Esophagus squamous epithelium (tissue), 4 donors: ENCODE measurements at regions not wholly inside any gene's neighbourhood (a gene's known extent, or its start where the extent isn't known, plus 50 kb on each side); places are given as distances from the start of the nearest gene placed in this dataset.

ENCODE experiments used
- CTCF ChIP-seq, 6 experiments: fragments of 450-650 bp in 4 of 6; fragments of 200-600 bp in 2 of 6; sonication (generic) in 2 of 6; IDR thresholded peaks; one replicate each; pipeline ENCODE4 v1.5.1; 2016 to 2019; ENCODE audit warnings: antibody characterized with exemption in 6 of 6, mild to moderate bottlenecking in 4 of 6, moderate library complexity in 4 of 6
- POLR2A ChIP-seq, 4 donors: fragments of 450-650 bp; IDR thresholded peaks; one replicate each; pipeline ENCODE4 v1.6.1; 2017; ENCODE audit warnings: antibody characterized with exemption in 4 of 4, mild to moderate bottlenecking in 4 of 4, moderate library complexity in 3 of 4

GRCh38 chr21:34302521-34302920 lies 61.3 kb upstream of the KCNE2 start:
- no peak for TF ChIP-seq POLR2A (IDR thresholded peaks at IDR 0.05)
- no peak for TF ChIP-seq CTCF (IDR thresholded peaks at IDR 0.05)
